MM.1S (cell line): ENCODE measurements at regions not wholly inside any gene's neighbourhood (a gene's known extent, or its start where the extent isn't known, plus 50 kb on each side); places are given as distances from the start of the nearest gene placed in this dataset.

ENCODE experiments used
- EZH2 ChIP-seq: fragments of 300-600 bp; sonication (generic); optimal IDR thresholded peaks from 2 replicates; pipeline ENCODE3; 2017; ENCODE audit warnings: low read depth, mild to moderate bottlenecking, antibody characterized with exemption, low read length, mixed read lengths
- EZH2phosphoT487 ChIP-seq: fragments of 300-600 bp; sonication (generic); IDR thresholded peaks from 2 replicates; pipeline ENCODE4 v1.6.1; 2018; ENCODE audit warnings: antibody characterized with exemption, low read length
- TF ChIP-seq, protein P1 (sequence below): fragments of 300-600 bp; sonication (generic); IDR thresholded peaks from 2 replicates; pipeline ENCODE4 v1.5.1; 2016; ENCODE audit warnings: antibody characterized with exemption, low read length, mixed read lengths

DNA sequence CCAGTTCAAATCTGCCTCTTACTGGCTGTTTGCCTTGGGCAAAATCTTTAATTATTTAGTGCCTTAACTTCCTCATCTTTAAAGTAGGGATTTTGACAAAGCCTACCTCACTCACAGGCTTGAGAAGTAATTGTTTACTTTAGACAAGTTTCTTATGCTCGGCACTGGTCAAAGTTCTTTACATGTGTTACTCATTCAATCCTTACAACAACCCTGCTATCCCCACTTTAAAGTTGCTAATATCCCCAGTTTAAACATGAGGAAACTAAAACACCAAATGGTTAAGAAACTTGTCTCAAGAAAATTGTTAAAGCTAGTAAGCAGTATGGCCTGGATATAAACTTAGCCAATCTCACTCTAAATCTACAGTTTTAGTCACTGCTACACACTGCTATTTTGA, 204.0 kb upstream of the AVPR1A start:
- TF ChIP-seq, protein P1, sequence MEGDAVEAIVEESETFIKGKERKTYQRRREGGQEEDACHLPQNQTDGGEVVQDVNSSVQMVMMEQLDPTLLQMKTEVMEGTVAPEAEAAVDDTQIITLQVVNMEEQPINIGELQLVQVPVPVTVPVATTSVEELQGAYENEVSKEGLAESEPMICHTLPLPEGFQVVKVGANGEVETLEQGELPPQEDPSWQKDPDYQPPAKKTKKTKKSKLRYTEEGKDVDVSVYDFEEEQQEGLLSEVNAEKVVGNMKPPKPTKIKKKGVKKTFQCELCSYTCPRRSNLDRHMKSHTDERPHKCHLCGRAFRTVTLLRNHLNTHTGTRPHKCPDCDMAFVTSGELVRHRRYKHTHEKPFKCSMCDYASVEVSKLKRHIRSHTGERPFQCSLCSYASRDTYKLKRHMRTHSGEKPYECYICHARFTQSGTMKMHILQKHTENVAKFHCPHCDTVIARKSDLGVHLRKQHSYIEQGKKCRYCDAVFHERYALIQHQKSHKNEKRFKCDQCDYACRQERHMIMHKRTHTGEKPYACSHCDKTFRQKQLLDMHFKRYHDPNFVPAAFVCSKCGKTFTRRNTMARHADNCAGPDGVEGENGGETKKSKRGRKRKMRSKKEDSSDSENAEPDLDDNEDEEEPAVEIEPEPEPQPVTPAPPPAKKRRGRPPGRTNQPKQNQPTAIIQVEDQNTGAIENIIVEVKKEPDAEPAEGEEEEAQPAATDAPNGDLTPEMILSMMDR, result no peak
- no peak for TF ChIP-seq EZH2
- TF ChIP-seq EZH2phosphoT487, result no peak
